ENCODE measurements at regions not wholly inside any gene's neighbourhood (a gene's known extent, or its start where the extent isn't known, plus 50 kb on each side); places are given as distances from the start of the nearest gene placed in this dataset.

- H3K36me3 ChIP-seq (ENCODE audit: control insufficient read depth, low read length) = no peaks in the 10 kb centered on the region
- no peaks in the 10 kb centered on the region for H3K79me2 ChIP-seq (ENCODE audit: control insufficient read depth, low read length)
- H3F3A ChIP-seq (ENCODE audit: control insufficient read depth, insufficient read depth) = no peaks in the 10 kb centered on the region
- H3K4me1 ChIP-seq (ENCODE audit: control insufficient read depth, low read length) = no peaks in the 10 kb centered on the region
- no peaks in the 10 kb centered on the region for H3K9me3 ChIP-seq (ENCODE audit: control insufficient read depth, insufficient read depth, low read length)
- no peaks in the 10 kb centered on the region for H3K27me3 ChIP-seq (ENCODE audit: control insufficient read depth, low read length)
- H3K9me2 ChIP-seq (replicated peaks; ENCODE audit: control insufficient read depth, low read length) = no peaks in the 10 kb centered on the region
- H3K4me2 ChIP-seq (ENCODE audit: low read length) = no peak overlapping the region
- no peaks in the 10 kb centered on the region for H4K20me1 ChIP-seq (ENCODE audit: control insufficient read depth, insufficient read depth, low read depth, low read length)
- H3K27ac ChIP-seq (ENCODE audit: low read depth, low read length) = no peak overlapping the region
- no peak overlapping the region for H3K4me3 ChIP-seq (ENCODE audit: low read length)
- TF ChIP-seq CTCF (IDR thresholded peaks at IDR 0.05; ENCODE audit: low read depth, low read length, poor library complexity, severe bottlenecking) (no peak), EZH2phosphoT487 (IDR thresholded peaks at IDR 0.05; ENCODE audit: borderline replicate concordance, low read length) (no peak)
Observed at GRCh38 chr6:98131290-98131990, 702.9 kb upstream of the POU3F2 start.

DNA sequence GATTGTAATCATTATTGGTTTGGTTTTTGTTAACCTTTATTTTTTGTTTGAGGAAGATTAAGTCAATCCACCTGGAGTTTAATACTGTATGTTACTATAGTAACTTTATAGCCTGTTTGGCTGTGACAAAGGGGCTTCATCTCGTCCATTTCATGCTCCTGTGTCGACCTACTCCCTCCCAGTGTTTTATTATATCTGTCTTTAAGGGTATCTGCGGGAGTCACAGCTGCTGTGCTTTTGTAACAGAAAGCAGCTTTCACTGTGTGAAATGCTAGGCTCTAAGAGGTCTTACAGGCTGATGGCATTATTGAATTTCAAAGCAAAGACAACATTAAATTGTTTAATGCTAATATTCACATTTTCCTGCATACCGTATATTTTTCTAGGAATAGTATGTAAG is 698.0 kb upstream of the POU3F2 start:
- no peak overlapping the region for H3K27ac ChIP-seq (ENCODE audit: low read depth, low read length)
- H3K36me3 ChIP-seq (ENCODE audit: control insufficient read depth, low read length) = no peaks in the 10 kb centered on the region
- no peaks in the 10 kb centered on the region for H3K4me1 ChIP-seq (ENCODE audit: control insufficient read depth, low read length)
- no peak overlapping the region for H3K4me3 ChIP-seq (ENCODE audit: low read length)
- no peaks in the 10 kb centered on the region for H3F3A ChIP-seq (ENCODE audit: control insufficient read depth, insufficient read depth)
- no peaks in the 10 kb centered on the region for H3K27me3 ChIP-seq (ENCODE audit: control insufficient read depth, low read length)
- no peaks in the 10 kb centered on the region for H3K79me2 ChIP-seq (ENCODE audit: control insufficient read depth, low read length)
- H3K4me2 ChIP-seq (ENCODE audit: low read length) = no peak overlapping the region
- no peaks in the 10 kb centered on the region for H4K20me1 ChIP-seq (ENCODE audit: control insufficient read depth, insufficient read depth, low read depth, low read length)
- TF ChIP-seq EZH2phosphoT487 (IDR thresholded peaks at IDR 0.05; ENCODE audit: borderline replicate concordance, low read length) = no peak
- TF ChIP-seq CTCF (IDR thresholded peaks at IDR 0.05; ENCODE audit: low read depth, low read length, poor library complexity, severe bottlenecking) = no peak
- H3K9me2 ChIP-seq (replicated peaks; ENCODE audit: control insufficient read depth, low read length) = no peaks in the 10 kb centered on the region
- H3K9me3 ChIP-seq (ENCODE audit: control insufficient read depth, insufficient read depth, low read length) = no peaks in the 10 kb centered on the region

- no peaks in the 10 kb centered on the region for H3K36me3 ChIP-seq (ENCODE audit: control insufficient read depth, low read length)
- no peaks in the 10 kb centered on the region for H3K4me1 ChIP-seq (ENCODE audit: control insufficient read depth, low read length)
- H3F3A ChIP-seq (ENCODE audit: control insufficient read depth, insufficient read depth) = no peaks in the 10 kb centered on the region
- H4K20me1 ChIP-seq (ENCODE audit: control insufficient read depth, insufficient read depth, low read depth, low read length) = no peaks in the 10 kb centered on the region
- TF ChIP-seq EZH2phosphoT487 (IDR thresholded peaks at IDR 0.05; ENCODE audit: borderline replicate concordance, low read length) = no peak
- no peak for TF ChIP-seq CTCF (IDR thresholded peaks at IDR 0.05; ENCODE audit: low read depth, low read length, poor library complexity, severe bottlenecking)
- no peak overlapping the region for H3K4me2 ChIP-seq (ENCODE audit: low read length)
- no peaks in the 10 kb centered on the region for H3K9me2 ChIP-seq (replicated peaks; ENCODE audit: control insufficient read depth, low read length)
- H3K79me2 ChIP-seq (ENCODE audit: control insufficient read depth, low read length) = no peaks in the 10 kb centered on the region
- no peaks in the 10 kb centered on the region for H3K27me3 ChIP-seq (ENCODE audit: control insufficient read depth, low read length)
- H3K27ac ChIP-seq (ENCODE audit: low read depth, low read length) = no peak overlapping the region
- H3K9me3 ChIP-seq (ENCODE audit: control insufficient read depth, insufficient read depth, low read length) = no peaks in the 10 kb centered on the region
- H3K4me3 ChIP-seq (ENCODE audit: low read length) = no peak overlapping the region
Observed at GRCh38 chr6:98137391-98137790, 697.0 kb upstream of the POU3F2 start.
